ENCODE measurements at regions not wholly inside any gene's neighbourhood (a gene's known extent, or its start where the extent isn't known, plus 50 kb on each side); places are given as distances from the start of the nearest gene placed in this dataset.

- H3K27ac ChIP-seq (ENCODE audit: low read depth, low read length): no peak overlapping the region
- no peaks in the 10 kb centered on the region for H3K9me2 ChIP-seq (replicated peaks; ENCODE audit: insufficient read depth, low read length)
- H2AFZ ChIP-seq (ENCODE audit: low read depth, low read length, severe bottlenecking): no peak overlapping the region
- H3K9me3 ChIP-seq (ENCODE audit: insufficient read depth, low read length): no peaks in the 10 kb centered on the region
- no peaks in the 10 kb centered on the region for H3F3A ChIP-seq (ENCODE audit: insufficient read depth)
- H3K79me2 ChIP-seq (ENCODE audit: insufficient read depth, low read length): no peaks in the 10 kb centered on the region
- H3K9ac ChIP-seq (ENCODE audit: low read length): no peak overlapping the region
- no peaks in the 10 kb centered on the region for H3K36me3 ChIP-seq (ENCODE audit: low read length)
- no peak for TF ChIP-seq EZH2phosphoT487 (conservative IDR thresholded peaks at IDR 0.05; ENCODE audit: low read length)
- TF ChIP-seq CTCF (IDR thresholded peaks at IDR 0.05; ENCODE audit: insufficient read depth, low read length, poor library complexity, severe bottlenecking): no peak
- H3K4me2 ChIP-seq (ENCODE audit: low read depth, low read length, poor library complexity, severe bottlenecking): no peak overlapping the region
- H3K27me3 ChIP-seq (ENCODE audit: low read length): no peaks in the 10 kb centered on the region
- H4K20me1 ChIP-seq (ENCODE audit: low read depth, low read length): no peaks in the 10 kb centered on the region
- no peak overlapping the region for H3K4me3 ChIP-seq (ENCODE audit: insufficient read depth, low read length, poor library complexity, severe bottlenecking)
Observed at GRCh38 chr2:118464046-118464445, 375.8 kb downstream of the INSIG2 start.

- TF ChIP-seq CTCF (IDR thresholded peaks at IDR 0.05; ENCODE audit: insufficient read depth, low read length, poor library complexity, severe bottlenecking) (no peak), EZH2phosphoT487 (conservative IDR thresholded peaks at IDR 0.05; ENCODE audit: low read length) (no peak)
- no peak overlapping the region for H2AFZ ChIP-seq (ENCODE audit: low read depth, low read length, severe bottlenecking)
- no peaks in the 10 kb centered on the region for H4K20me1 ChIP-seq (ENCODE audit: low read depth, low read length)
- no peak overlapping the region for H3K27ac ChIP-seq (ENCODE audit: low read depth, low read length)
- H3K36me3 ChIP-seq (ENCODE audit: low read length): no peaks in the 10 kb centered on the region
- H3K4me3 ChIP-seq (ENCODE audit: insufficient read depth, low read length, poor library complexity, severe bottlenecking): no peak overlapping the region
- no peaks in the 10 kb centered on the region for H3F3A ChIP-seq (ENCODE audit: insufficient read depth)
- no peaks in the 10 kb centered on the region for H3K27me3 ChIP-seq (ENCODE audit: low read length)
- H3K79me2 ChIP-seq (ENCODE audit: insufficient read depth, low read length): no peaks in the 10 kb centered on the region
- H3K9ac ChIP-seq (ENCODE audit: low read length): no peak overlapping the region
- no peaks in the 10 kb centered on the region for H3K9me3 ChIP-seq (ENCODE audit: insufficient read depth, low read length)
- H3K9me2 ChIP-seq (replicated peaks; ENCODE audit: insufficient read depth, low read length): no peaks in the 10 kb centered on the region
- H3K4me2 ChIP-seq (ENCODE audit: low read depth, low read length, poor library complexity, severe bottlenecking): no peak overlapping the region
Observed at GRCh38 chr2:118460425-118460824, 372.2 kb downstream of the INSIG2 start.

- H3K9ac ChIP-seq (ENCODE audit: low read length): no peak overlapping the region
- H3K27ac ChIP-seq (ENCODE audit: low read depth, low read length): no peak overlapping the region
- no peaks in the 10 kb centered on the region for H3K36me3 ChIP-seq (ENCODE audit: low read length)
- no peaks in the 10 kb centered on the region for H3F3A ChIP-seq (ENCODE audit: insufficient read depth)
- no peaks in the 10 kb centered on the region for H4K20me1 ChIP-seq (ENCODE audit: low read depth, low read length)
- no peak for TF ChIP-seq EZH2phosphoT487 (conservative IDR thresholded peaks at IDR 0.05; ENCODE audit: low read length)
- H2AFZ ChIP-seq (ENCODE audit: low read depth, low read length, severe bottlenecking): no peak overlapping the region
- H3K9me3 ChIP-seq (ENCODE audit: insufficient read depth, low read length): no peaks in the 10 kb centered on the region
- H3K79me2 ChIP-seq (ENCODE audit: insufficient read depth, low read length): no peaks in the 10 kb centered on the region
- no peak overlapping the region for H3K4me2 ChIP-seq (ENCODE audit: low read depth, low read length, poor library complexity, severe bottlenecking)
- H3K9me2 ChIP-seq (replicated peaks; ENCODE audit: insufficient read depth, low read length): no peaks in the 10 kb centered on the region
- H3K4me3 ChIP-seq (ENCODE audit: insufficient read depth, low read length, poor library complexity, severe bottlenecking): no peak overlapping the region
- H3K27me3 ChIP-seq (ENCODE audit: low read length): no peaks in the 10 kb centered on the region
Observed at GRCh38 chr2:118459426-118459825, 371.2 kb downstream of the INSIG2 start.

GRCh38 chr2:118457951-118458350 lies 369.7 kb downstream of the INSIG2 start:
- Histone ChIP-seq H2AFZ (ENCODE audit: low read depth, low read length, severe bottlenecking) (no peak overlapping the region), H3K9me3 (ENCODE audit: insufficient read depth, low read length) (no peaks in the 10 kb centered on the region), H3K9ac (ENCODE audit: low read length) (no peak overlapping the region), H3K27me3 (ENCODE audit: low read length) (no peaks in the 10 kb centered on the region), H4K20me1 (ENCODE audit: low read depth, low read length) (no peaks in the 10 kb centered on the region), H3K9me2 (replicated peaks; ENCODE audit: insufficient read depth, low read length) (no peaks in the 10 kb centered on the region), H3K79me2 (ENCODE audit: insufficient read depth, low read length) (no peaks in the 10 kb centered on the region), H3K4me2 (ENCODE audit: low read depth, low read length, poor library complexity, severe bottlenecking) (no peak overlapping the region), H3K27ac (ENCODE audit: low read depth, low read length) (no peak overlapping the region), H3K36me3 (ENCODE audit: low read length) (no peaks in the 10 kb centered on the region), H3K4me3 (ENCODE audit: insufficient read depth, low read length, poor library complexity, severe bottlenecking) (no peak overlapping the region), H3F3A (ENCODE audit: insufficient read depth) (no peaks in the 10 kb centered on the region)
- TF ChIP-seq CTCF (IDR thresholded peaks at IDR 0.05; ENCODE audit: insufficient read depth, low read length, poor library complexity, severe bottlenecking) (no peak), EZH2phosphoT487 (conservative IDR thresholded peaks at IDR 0.05; ENCODE audit: low read length) (no peak)

Measured in SU-DHL-6 (cell line).